GM12872 (cell line): ENCODE measurements at regions not wholly inside any gene's neighbourhood (a gene's known extent, or its start where the extent isn't known, plus 50 kb on each side); places are given as distances from the start of the nearest gene placed in this dataset.

Experiments used
- CTCF ChIP-seq: IDR thresholded peaks from 3 replicates; pipeline ENCODE4 v1.5.1; 2011; ENCODE audit warnings: low read depth, mild to moderate bottlenecking, low read length, moderate library complexity; ENCODE audit not compliant: insufficient read depth

- TF ChIP-seq CTCF, result no peak
Observed at GRCh38 chr1:239590556-239590955, 204.2 kb downstream of the CHRM3 start.

DNA sequence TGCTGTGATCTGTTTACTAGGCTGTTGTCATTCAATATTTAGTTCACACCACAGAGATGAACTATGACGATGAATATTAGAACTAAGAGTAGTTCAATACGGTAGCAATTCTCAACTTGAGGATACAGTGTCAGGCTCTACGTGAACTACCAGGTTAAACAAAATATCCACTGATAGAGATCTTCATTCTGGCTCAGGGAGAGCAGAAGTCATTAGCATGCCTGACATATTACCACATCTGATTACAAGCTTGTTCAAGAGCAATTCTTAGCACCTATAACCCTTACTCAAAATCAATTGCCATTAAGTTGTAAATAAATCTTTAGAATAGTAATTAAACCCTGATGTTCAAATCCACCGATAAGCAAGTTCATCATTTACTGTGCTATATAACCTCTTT, 207.2 kb downstream of the CHRM3 start:
- no peak for TF ChIP-seq CTCF

GRCh38 chr1:239600588-239600987, 214.2 kb downstream of the CHRM3 start:
- no peak for TF ChIP-seq CTCF

GRCh38 chr1:239601108-239601507, 214.7 kb downstream of the CHRM3 start:
- TF ChIP-seq CTCF, result no peak

- no peak for TF ChIP-seq CTCF
Observed at GRCh38 chr1:239603530-239603929, 217.2 kb downstream of the CHRM3 start.

GRCh38 chr1:239606850-239607400, 220.6 kb downstream of the CHRM3 start:
- TF ChIP-seq CTCF, result no peak

- TF ChIP-seq CTCF, result no peak
Observed at GRCh38 chr1:239608469-239608868, 222.1 kb downstream of the CHRM3 start.
